ENCODE measurements at regions not wholly inside any gene's neighbourhood (a gene's known extent, or its start where the extent isn't known, plus 50 kb on each side); places are given as distances from the start of the nearest gene placed in this dataset.

GRCh38 chr21:22703521-22703920, 1705.3 kb downstream of the NCAM2 start:
- Histone ChIP-seq H3K27me3 (ENCODE audit: insufficient read depth, low read length) (no peaks in the 10 kb centered on the region), H3K4me1 (ENCODE audit: control insufficient read depth, insufficient read depth, low read length, unreplicated experiment) (no peaks in the 10 kb centered on the region), H2AFZ (ENCODE audit: low read length, unreplicated experiment) (no peak overlapping the region)

GRCh38 chr21:22710721-22711120, 1712.5 kb downstream of the NCAM2 start:
- H3K27ac ChIP-seq (ENCODE audit: low read depth, low read length), result no peak overlapping the region

More at GRCh38 chr21:22703521-22703920, 1705.3 kb downstream of the NCAM2 start:
- Histone ChIP-seq H3K4me3 (ENCODE audit: low read depth, low read length) (no peak overlapping the region), H3K36me3 (ENCODE audit: insufficient read depth, low read length) (no peaks in the 10 kb centered on the region), H3K27ac (ENCODE audit: low read depth, low read length) (no peak overlapping the region), H3K79me2 (ENCODE audit: control insufficient read depth, insufficient read depth, low read length, unreplicated experiment) (no peaks in the 10 kb centered on the region)

DNA sequence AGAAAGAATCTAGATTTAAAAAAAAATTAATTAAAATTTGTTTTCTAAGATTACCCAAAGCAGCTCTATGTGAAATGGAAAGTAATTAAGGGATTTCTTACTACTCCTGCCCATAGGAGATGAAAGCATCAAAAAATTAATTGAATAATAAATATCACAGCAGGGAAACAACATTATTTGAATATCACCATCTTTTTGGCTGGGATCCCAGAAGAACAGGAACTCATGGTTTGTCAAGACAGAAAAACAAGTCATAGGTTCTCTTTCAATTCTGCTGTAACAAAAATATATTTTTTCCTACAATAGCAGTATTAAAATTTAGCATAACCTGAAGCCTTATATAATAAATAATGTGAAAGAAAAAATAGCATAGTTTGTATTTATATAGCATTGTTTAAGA, 1713.4 kb downstream of the NCAM2 start:
- Histone ChIP-seq H3K27ac (ENCODE audit: low read depth, low read length) (no peak overlapping the region), H2AFZ (ENCODE audit: low read length, unreplicated experiment) (no peak overlapping the region), H3K79me2 (ENCODE audit: control insufficient read depth, insufficient read depth, low read length, unreplicated experiment) (no peaks in the 10 kb centered on the region), H3K4me3 (ENCODE audit: low read depth, low read length) (no peak overlapping the region), H3K36me3 (ENCODE audit: insufficient read depth, low read length) (no peaks in the 10 kb centered on the region), H3K27me3 (ENCODE audit: insufficient read depth, low read length) (no peaks in the 10 kb centered on the region), H3K4me1 (ENCODE audit: control insufficient read depth, insufficient read depth, low read length, unreplicated experiment) (no peaks in the 10 kb centered on the region)

More at GRCh38 chr21:22710721-22711120, 1712.5 kb downstream of the NCAM2 start:
- Histone ChIP-seq H3K4me3 (ENCODE audit: low read depth, low read length) (no peak overlapping the region), H3K36me3 (ENCODE audit: insufficient read depth, low read length) (no peaks in the 10 kb centered on the region), H3K79me2 (ENCODE audit: control insufficient read depth, insufficient read depth, low read length, unreplicated experiment) (no peaks in the 10 kb centered on the region), H3K27me3 (ENCODE audit: insufficient read depth, low read length) (no peaks in the 10 kb centered on the region), H2AFZ (ENCODE audit: low read length, unreplicated experiment) (no peak overlapping the region), H3K4me1 (ENCODE audit: control insufficient read depth, insufficient read depth, low read length, unreplicated experiment) (no peaks in the 10 kb centered on the region)

DNA sequence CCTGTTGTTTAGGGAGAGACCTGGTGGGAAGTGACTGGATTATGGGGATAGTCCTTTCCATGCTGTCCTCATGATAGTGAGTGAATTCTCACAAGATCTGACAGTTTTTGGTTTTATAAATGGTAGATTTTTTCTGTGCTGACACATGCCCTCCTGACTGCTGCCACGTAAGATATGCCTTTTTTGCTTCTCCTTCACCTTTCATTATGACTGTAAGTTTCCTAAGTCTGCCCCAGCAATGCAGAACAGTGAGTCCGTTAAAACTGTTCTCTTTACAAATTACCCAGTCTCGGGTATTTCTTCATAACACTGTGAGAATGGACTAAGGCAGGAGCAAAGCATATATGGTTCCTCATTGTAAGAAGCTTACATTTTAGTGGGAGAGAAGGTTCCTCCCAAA, 1727.2 kb downstream of the NCAM2 start:
- Histone ChIP-seq H3K27ac (ENCODE audit: low read depth, low read length) (no peak overlapping the region), H3K4me1 (ENCODE audit: control insufficient read depth, insufficient read depth, low read length, unreplicated experiment) (no peaks in the 10 kb centered on the region), H3K27me3 (ENCODE audit: insufficient read depth, low read length) (no peaks in the 10 kb centered on the region), H3K36me3 (ENCODE audit: insufficient read depth, low read length) (no peaks in the 10 kb centered on the region), H3K79me2 (ENCODE audit: control insufficient read depth, insufficient read depth, low read length, unreplicated experiment) (no peaks in the 10 kb centered on the region), H3K4me3 (ENCODE audit: low read depth, low read length) (no peak overlapping the region), H2AFZ (ENCODE audit: low read length, unreplicated experiment) (no peak overlapping the region)

DNA sequence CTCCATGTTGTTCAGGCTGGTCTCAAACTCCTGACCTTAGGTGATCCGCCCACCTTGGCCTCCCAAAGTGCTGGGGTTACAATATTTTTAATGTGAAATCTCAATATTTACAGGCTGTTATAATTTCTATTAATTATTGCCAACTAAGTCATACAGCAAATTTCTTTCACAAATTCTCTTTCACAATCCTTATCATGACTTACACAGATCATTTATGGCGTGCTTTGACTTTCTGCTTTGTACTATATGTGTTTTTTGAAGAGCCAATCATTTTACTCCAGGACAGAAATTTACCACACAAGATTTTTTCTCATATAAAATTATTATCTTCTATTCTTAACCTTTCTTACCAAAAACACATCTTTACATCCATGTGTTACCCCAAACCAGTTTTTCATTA, 1729.9 kb downstream of the NCAM2 start:
- Histone ChIP-seq H3K27ac (ENCODE audit: low read depth, low read length) (no peak overlapping the region), H3K4me3 (ENCODE audit: low read depth, low read length) (no peak overlapping the region), H3K36me3 (ENCODE audit: insufficient read depth, low read length) (no peaks in the 10 kb centered on the region), H3K4me1 (ENCODE audit: control insufficient read depth, insufficient read depth, low read length, unreplicated experiment) (no peaks in the 10 kb centered on the region), H2AFZ (ENCODE audit: low read length, unreplicated experiment) (no peak overlapping the region), H3K79me2 (ENCODE audit: control insufficient read depth, insufficient read depth, low read length, unreplicated experiment) (no peaks in the 10 kb centered on the region), H3K27me3 (ENCODE audit: insufficient read depth, low read length) (no peaks in the 10 kb centered on the region)

DNA sequence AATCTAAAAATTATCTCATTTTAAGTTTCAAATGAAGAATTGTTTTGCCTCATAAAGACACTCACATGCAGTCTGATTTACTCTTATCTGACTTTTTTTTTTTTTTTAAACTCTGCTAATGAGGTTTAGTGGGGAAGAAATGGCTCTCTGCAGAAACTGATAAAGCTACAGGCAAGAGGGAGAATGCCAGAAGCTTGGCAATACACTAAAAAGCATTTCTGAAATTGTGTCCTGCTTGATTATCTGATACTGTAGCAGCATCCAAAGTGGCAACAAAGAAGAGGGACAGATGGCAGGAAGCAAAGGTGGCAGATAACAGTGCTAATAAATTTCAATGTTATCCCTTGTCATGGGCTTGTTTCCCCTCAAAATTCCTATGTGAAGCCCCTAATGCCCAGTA, 1744.9 kb downstream of the NCAM2 start:
- no peaks in the 10 kb centered on the region for H3K79me2 ChIP-seq (ENCODE audit: control insufficient read depth, insufficient read depth, low read length, unreplicated experiment)
- H3K36me3 ChIP-seq (ENCODE audit: insufficient read depth, low read length), result no peaks in the 10 kb centered on the region
- H3K4me1 ChIP-seq (ENCODE audit: control insufficient read depth, insufficient read depth, low read length, unreplicated experiment), result no peaks in the 10 kb centered on the region
- H3K27ac ChIP-seq (ENCODE audit: low read depth, low read length), result no peak overlapping the region
- no peak overlapping the region for H2AFZ ChIP-seq (ENCODE audit: low read length, unreplicated experiment)
- H3K27me3 ChIP-seq (ENCODE audit: insufficient read depth, low read length), result no peaks in the 10 kb centered on the region
- H3K4me3 ChIP-seq (ENCODE audit: low read depth, low read length), result no peak overlapping the region

DNA sequence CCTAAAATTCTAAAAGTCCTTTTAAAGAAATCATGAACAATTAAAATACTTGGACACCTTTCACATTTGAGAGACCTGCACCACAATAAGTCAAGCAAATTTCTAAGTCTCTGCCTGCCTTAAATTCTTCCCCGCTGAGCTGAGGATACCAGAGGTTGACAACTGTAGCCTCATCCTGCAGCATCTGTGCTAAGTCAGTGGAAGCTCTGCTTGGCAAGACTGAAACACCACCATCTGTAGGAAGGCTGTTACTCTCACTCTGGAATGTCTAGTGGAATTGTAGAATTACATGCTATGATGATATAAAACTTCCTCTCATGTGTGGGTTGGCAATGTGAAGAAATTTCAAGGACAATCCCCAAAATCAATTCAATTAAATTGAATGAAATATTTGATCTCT, 1756.5 kb downstream of the NCAM2 start:
- Histone ChIP-seq H3K4me1 (ENCODE audit: control insufficient read depth, insufficient read depth, low read length, unreplicated experiment) (no peaks in the 10 kb centered on the region), H3K4me3 (ENCODE audit: low read depth, low read length) (no peak overlapping the region), H3K36me3 (ENCODE audit: insufficient read depth, low read length) (no peaks in the 10 kb centered on the region), H3K27ac (ENCODE audit: low read depth, low read length) (no peak overlapping the region), H3K79me2 (ENCODE audit: control insufficient read depth, insufficient read depth, low read length, unreplicated experiment) (no peaks in the 10 kb centered on the region), H3K27me3 (ENCODE audit: insufficient read depth, low read length) (no peaks in the 10 kb centered on the region), H2AFZ (ENCODE audit: low read length, unreplicated experiment) (no peak overlapping the region)

DNA sequence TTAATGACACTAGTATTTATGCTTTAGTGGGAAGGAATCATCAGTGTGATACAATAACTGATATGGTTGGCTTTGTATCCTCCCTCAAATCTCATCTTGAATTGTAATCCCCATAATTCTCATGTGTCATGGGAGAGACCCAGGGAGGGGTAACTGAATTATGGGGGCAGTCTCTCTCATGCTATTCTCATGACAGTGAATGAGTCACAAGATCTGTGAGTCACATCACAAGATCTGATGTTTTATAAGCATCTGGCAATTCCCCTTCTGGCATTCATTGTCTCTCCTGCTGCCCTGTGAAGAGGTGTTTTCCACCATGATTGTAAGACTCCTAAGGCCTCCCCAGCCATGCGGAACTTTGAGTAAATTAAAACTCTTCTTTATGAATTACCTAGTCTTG, 1760.3 kb downstream of the NCAM2 start:
- H3K4me1 ChIP-seq (ENCODE audit: control insufficient read depth, insufficient read depth, low read length, unreplicated experiment), result no peaks in the 10 kb centered on the region
- no peak overlapping the region for H3K4me3 ChIP-seq (ENCODE audit: low read depth, low read length)
- H2AFZ ChIP-seq (ENCODE audit: low read length, unreplicated experiment), result no peak overlapping the region
- no peak overlapping the region for H3K27ac ChIP-seq (ENCODE audit: low read depth, low read length)
- H3K27me3 ChIP-seq (ENCODE audit: insufficient read depth, low read length), result no peaks in the 10 kb centered on the region
- H3K79me2 ChIP-seq (ENCODE audit: control insufficient read depth, insufficient read depth, low read length, unreplicated experiment), result no peaks in the 10 kb centered on the region
- no peaks in the 10 kb centered on the region for H3K36me3 ChIP-seq (ENCODE audit: insufficient read depth, low read length)

- Histone ChIP-seq H3K4me3 (ENCODE audit: low read depth, low read length) (no peak overlapping the region), H3K79me2 (ENCODE audit: control insufficient read depth, insufficient read depth, low read length, unreplicated experiment) (no peaks in the 10 kb centered on the region), H3K27me3 (ENCODE audit: insufficient read depth, low read length) (no peaks in the 10 kb centered on the region)
Measured at GRCh38 chr21:22762463-22762862, 1764.3 kb downstream of the NCAM2 start.

DNA sequence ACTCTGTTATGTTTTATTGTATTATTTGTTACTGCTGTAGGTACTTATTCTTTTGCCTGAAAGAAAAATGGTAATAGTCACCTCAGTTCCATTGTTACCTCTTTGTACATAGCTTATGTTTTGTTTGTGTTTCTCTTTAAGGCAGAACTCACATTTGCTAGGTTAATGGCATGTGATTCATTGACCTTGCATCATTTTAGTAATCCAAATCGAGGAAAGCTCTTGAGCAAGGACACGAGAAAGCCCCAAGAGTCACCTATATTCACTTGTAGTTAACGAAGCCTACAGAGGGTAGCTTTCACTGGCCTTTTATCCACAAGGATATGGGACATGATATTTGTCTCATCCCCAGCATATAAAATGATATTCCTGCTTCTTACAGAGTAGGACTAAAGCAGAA, 1765.2 kb downstream of the NCAM2 start:
- Histone ChIP-seq H3K4me3 (ENCODE audit: low read depth, low read length) (no peak overlapping the region), H2AFZ (ENCODE audit: low read length, unreplicated experiment) (no peak overlapping the region), H3K36me3 (ENCODE audit: insufficient read depth, low read length) (no peaks in the 10 kb centered on the region)

More at GRCh38 chr21:22762463-22762862, 1764.3 kb downstream of the NCAM2 start:
- Histone ChIP-seq H3K36me3 (ENCODE audit: insufficient read depth, low read length) (no peaks in the 10 kb centered on the region), H3K4me1 (ENCODE audit: control insufficient read depth, insufficient read depth, low read length, unreplicated experiment) (no peaks in the 10 kb centered on the region), H3K27ac (ENCODE audit: low read depth, low read length) (no peak overlapping the region), H2AFZ (ENCODE audit: low read length, unreplicated experiment) (no peak overlapping the region)

GRCh38 chr21:22764222-22764621, 1766.0 kb downstream of the NCAM2 start:
- Histone ChIP-seq H3K36me3 (ENCODE audit: insufficient read depth, low read length) (no peaks in the 10 kb centered on the region), H3K4me3 (ENCODE audit: low read depth, low read length) (no peak overlapping the region), H3K27me3 (ENCODE audit: insufficient read depth, low read length) (no peaks in the 10 kb centered on the region), H3K4me1 (ENCODE audit: control insufficient read depth, insufficient read depth, low read length, unreplicated experiment) (no peaks in the 10 kb centered on the region), H3K27ac (ENCODE audit: low read depth, low read length) (no peak overlapping the region), H2AFZ (ENCODE audit: low read length, unreplicated experiment) (no peak overlapping the region), H3K79me2 (ENCODE audit: control insufficient read depth, insufficient read depth, low read length, unreplicated experiment) (no peaks in the 10 kb centered on the region)

More for the DNA sequence above, 1765.2 kb downstream of the NCAM2 start:
- H3K4me1 ChIP-seq (ENCODE audit: control insufficient read depth, insufficient read depth, low read length, unreplicated experiment), result no peaks in the 10 kb centered on the region
- no peaks in the 10 kb centered on the region for H3K79me2 ChIP-seq (ENCODE audit: control insufficient read depth, insufficient read depth, low read length, unreplicated experiment)
- H3K27ac ChIP-seq (ENCODE audit: low read depth, low read length), result no peak overlapping the region
- H3K27me3 ChIP-seq (ENCODE audit: insufficient read depth, low read length), result no peaks in the 10 kb centered on the region

Data from ACC112 (cell line).